HepG2 (cell line): ENCODE measurements at regions not wholly inside any gene's neighbourhood (a gene's known extent, or its start where the extent isn't known, plus 50 kb on each side); places are given as distances from the start of the nearest gene placed in this dataset.

Experiments used
- ATAC-seq: fragments of 200-7000 bp; cut with Tn5 transposase; 3 replicates; pipeline ENCODE4 v1.9.1; 2020; ENCODE audit warnings: mild to moderate bottlenecking, moderate library complexity
- BruUV-seq: library from RNA; stranded (reverse); fragments of 400-500 nt; replicated peaks from 2 replicates; lab custom pipeline; 2021; lab: Mats Ljungman, UMichigan
- CTCF ChIA-PET: fragments of 300-600 bp; formaldehyde crosslinking; extraction: SDS; loops from one replicate; lab custom pipeline; 2021; ENCODE audit warnings: low total read pairs, inconsistent platforms, low intra/inter-chr PET ratio; lab: Yijun Ruan, JAX
- POLR2A ChIA-PET: fragments of 350-600 bp; sonication (Branson Sonifier 250); formaldehyde crosslinking; loops from one replicate; lab custom pipeline; 2020; ENCODE audit warnings: antibody characterized with exemption, inconsistent platforms; lab: Yijun Ruan, JAX
- DNase-seq: peaks from one replicate; pipeline ENCODE4 v3.0.0-alpha.2; 2015; ENCODE audit warnings: low spot score
- FAIRE-seq: peaks from 3 replicates; lab custom pipeline; 2011; peaks lifted over from hg19 to GRCh38; lab: Jason Lieb, UNC
- H2AFZ ChIP-seq: one replicate; pipeline ENCODE4 v1.6.1; 2011; ENCODE audit warnings: low read length, inconsistent platforms
- H3K27ac ChIP-seq: fragments of 300-600 bp; 3 replicates; pipeline ENCODE4 v1.8.0; 2011; ENCODE audit warnings: mixed run types, mild to moderate bottlenecking, mixed read lengths, low read length, inconsistent platforms; ENCODE audit not compliant: insufficient read depth; ENCODE audit errors: extremely low read length
- H3K27me3 ChIP-seq, 2 experiments: fragments of 200-600 bp in 1 of 2; 2 replicates in 1 of 2; 3 replicates in 1 of 2; pipeline versions ENCODE4 v1.6.0 to v1.8.0; 2011; ENCODE audit warnings: low read length in 2 of 2, mild to moderate bottlenecking in 2 of 2, moderate library complexity in 2 of 2, inconsistent platforms in 1 of 2; ENCODE audit not compliant: insufficient read depth in 2 of 2, control insufficient read depth in 1 of 2
- H3K36me3 ChIP-seq, 2 experiments: fragments of 200-600 bp in 1 of 2; replicated peaks in 1 of 2; 2 replicates in 1 of 2; 3 replicates in 1 of 2; pipeline versions ENCODE4 v1.5.1 to v1.8.0; 2011; ENCODE audit warnings: low read length in 2 of 2, inconsistent platforms in 1 of 2; ENCODE audit not compliant: insufficient read depth in 2 of 2, control insufficient read depth in 1 of 2
- H3K4me1 ChIP-seq: 2 replicates; pipeline ENCODE4 v1.5.1; 2012; ENCODE audit warnings: low read length, inconsistent platforms; ENCODE audit not compliant: insufficient read depth
- H3K4me2 ChIP-seq: 2 replicates; pipeline ENCODE4 v1.6.0; 2011; ENCODE audit warnings: low read depth, low read length, inconsistent platforms
- H3K4me3 ChIP-seq, 3 experiments: fragments of 200-600 bp in 1 of 3; sonication (generic), shearing (Covaris generic) in 1 of 3; replicated peaks in 1 of 3; 2 replicates each; pipeline ENCODE4 v1.5.1; 2011 to 2016; ENCODE audit warnings: low read length in 3 of 3, inconsistent platforms in 2 of 3, low read depth in 2 of 3, mild to moderate bottlenecking in 2 of 3, control low read depth in 1 of 3, mixed read lengths in 1 of 3; ENCODE audit not compliant: insufficient read depth in 1 of 3
- H3K79me2 ChIP-seq: one replicate; pipeline ENCODE4 v1.6.1; 2011; ENCODE audit warnings: low read length, inconsistent platforms; ENCODE audit not compliant: insufficient read depth
- H3K9ac ChIP-seq: 2 replicates; pipeline ENCODE4 v1.6.0; 2011; ENCODE audit warnings: mild to moderate bottlenecking, low read depth, low read length, inconsistent platforms; ENCODE audit not compliant: insufficient read depth
- H3K9me3 ChIP-seq: 2 replicates; pipeline ENCODE4 v1.5.1; 2012; ENCODE audit warnings: mild to moderate bottlenecking, low read length
- H4K20me1 ChIP-seq: 2 replicates; pipeline ENCODE4 v1.6.0; 2011; ENCODE audit warnings: inconsistent platforms, mild to moderate bottlenecking, low read length, moderate library complexity; ENCODE audit not compliant: insufficient read depth
- AGO1 ChIP-seq: fragments of 200-400 bp; formaldehyde crosslinking; IDR thresholded peaks from 2 replicates; pipeline ENCODE4 v1.6.1; 2017; ENCODE audit warnings: mild to moderate bottlenecking, low read depth, low read length, moderate library complexity; ENCODE audit not compliant: poor library complexity, severe bottlenecking
- BCLAF1 ChIP-seq: fragments of 450-650 bp; IDR thresholded peaks from 2 replicates; pipeline ENCODE4 v1.6.1; 2017; ENCODE audit warnings: mild to moderate bottlenecking
- SETDB1 ChIP-seq: sonication (generic); formaldehyde crosslinking; IDR thresholded peaks from 2 replicates; pipeline ENCODE4 v1.5.1; 2020; ENCODE audit warnings: missing genetic modification reagents, mild to moderate bottlenecking, borderline replicate concordance
- SNRNP70 ChIP-seq: fragments of 200-400 bp; formaldehyde crosslinking; IDR thresholded peaks from 2 replicates; pipeline ENCODE4 v1.6.1; 2017; ENCODE audit warnings: mild to moderate bottlenecking, low read depth, low read length, moderate library complexity
- TSC22D2 ChIP-seq: sonication (generic); formaldehyde crosslinking; IDR thresholded peaks from 2 replicates; pipeline ENCODE4 v1.5.1; 2020; ENCODE audit warnings: missing genetic modification reagents, mild to moderate bottlenecking, borderline replicate concordance
- ZNF136 ChIP-seq: sonication (generic); formaldehyde crosslinking; IDR thresholded peaks from 2 replicates; pipeline ENCODE4 v1.8.1; 2022; ENCODE audit warnings: low read depth, mild to moderate bottlenecking, moderate library complexity, missing genetic modification reagents
- ZNF558 ChIP-seq: sonication (generic); formaldehyde crosslinking; IDR thresholded peaks from 2 replicates; pipeline ENCODE4 v1.9.0; 2022; ENCODE audit warnings: mild to moderate bottlenecking, missing genetic modification reagents, borderline replicate concordance
- ZNF615 ChIP-seq: sonication (generic); formaldehyde crosslinking; IDR thresholded peaks from 2 replicates; pipeline ENCODE4 v1.5.0; 2020; ENCODE audit warnings: mild to moderate bottlenecking, missing genetic modification reagents, borderline replicate concordance
- ZNF660 ChIP-seq: sonication (generic); formaldehyde crosslinking; IDR thresholded peaks from 2 replicates; pipeline ENCODE4 v1.5.1; 2020; ENCODE audit warnings: mild to moderate bottlenecking, low read depth, missing genetic modification reagents, borderline replicate concordance
- WGBS: methylation state at CpG from one replicate; pipeline ENCODE4 v1.1.6; 2017; ENCODE audit warnings: low lambda C conversion rate; 5-methylcytosine and 5-hydroxymethylcytosine counted together
- in situ Hi-C: cut with HindIII; loops from 2 replicates; pipeline ENCODE4 v1.10.0; 2017; ENCODE audit warnings: low pct_unique_long_range_greater_than_20kb; ENCODE audit not compliant: extremely low pct_ligation_motif_present
- intact Hi-C: fragments of 100-400 bp; cut with micrococcal nuclease; formaldehyde crosslinking; loops from one replicate; pipeline ENCODE4 v1.10.0; 2022; ENCODE audit not compliant: unreplicated experiment
- TF ChIP-seq, protein P1 (sequence below): sonication (generic); formaldehyde crosslinking; IDR thresholded peaks from 2 replicates; pipeline ENCODE4 v1.9.0; 2022; ENCODE audit warnings: missing genetic modification reagents, mild to moderate bottlenecking, borderline replicate concordance
- TF ChIP-seq, protein P2 (sequence below): sonication (generic); formaldehyde crosslinking; IDR thresholded peaks from 2 replicates; pipeline ENCODE4 v1.8.1; 2022; ENCODE audit warnings: low read depth, mild to moderate bottlenecking, missing genetic modification reagents

DNA sequence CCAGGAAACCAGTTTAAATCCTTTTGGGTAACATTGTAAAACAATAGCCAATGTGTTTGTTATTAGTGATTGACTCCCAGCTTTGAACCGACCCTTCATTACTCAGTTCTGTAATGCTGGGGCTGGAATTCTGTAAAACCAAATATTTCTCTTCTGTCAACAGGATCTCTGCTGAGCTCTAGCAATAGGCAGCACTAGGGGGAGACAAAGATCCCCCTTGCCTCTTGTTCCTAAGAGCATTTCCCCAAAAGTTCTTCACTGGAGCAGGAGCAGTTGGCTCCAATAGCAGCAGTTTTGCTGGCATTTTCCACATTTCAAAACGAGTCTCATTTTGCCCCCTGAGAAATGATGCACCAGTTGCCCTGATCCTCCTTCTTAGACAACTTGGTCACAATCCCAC, 1671.1 kb downstream of the MRPL39 start:
- no peak overlapping the region for H3K4me2 ChIP-seq
- H3K9me3 ChIP-seq, result peaks cover 84% of the 10 kb centered on the region
- BruUV-seq, result no TSS peak
- no peak for FAIRE-seq
- H3K36me3 ChIP-seq, result no peaks in the 10 kb centered on the region
- in situ Hi-C loops, result no loop called here
- no peak for ATAC-seq
- H2AFZ ChIP-seq, result no peak overlapping the region
- H3K4me1 ChIP-seq, result no peaks in the 10 kb centered on the region
- H3K27ac ChIP-seq, result no peak overlapping the region
- WGBS, result 0% methylated on average over 2 of the region's 2 CpGs
- no peaks in the 10 kb centered on the region for H3K27me3 ChIP-seq
- no peaks in the 10 kb centered on the region for H4K20me1 ChIP-seq
- H3K4me3 ChIP-seq, result no peak overlapping the region
- ChIA-PET POLR2A (no interaction called here), CTCF (no interaction called here)
- H3K79me2 ChIP-seq, result no peaks in the 10 kb centered on the region
- intact Hi-C loops, result no loop called here
- no peak for DNase-seq
- no peak overlapping the region for H3K9ac ChIP-seq
- TF ChIP-seq ZNF660 (CRISPR knock-in tag) (no peak), ZNF558 (CRISPR knock-in tag) (no peak), TSC22D2 (CRISPR knock-in tag) (no peak), BCLAF1 (no peak), SETDB1 (CRISPR knock-in tag) (no peak)

DNA sequence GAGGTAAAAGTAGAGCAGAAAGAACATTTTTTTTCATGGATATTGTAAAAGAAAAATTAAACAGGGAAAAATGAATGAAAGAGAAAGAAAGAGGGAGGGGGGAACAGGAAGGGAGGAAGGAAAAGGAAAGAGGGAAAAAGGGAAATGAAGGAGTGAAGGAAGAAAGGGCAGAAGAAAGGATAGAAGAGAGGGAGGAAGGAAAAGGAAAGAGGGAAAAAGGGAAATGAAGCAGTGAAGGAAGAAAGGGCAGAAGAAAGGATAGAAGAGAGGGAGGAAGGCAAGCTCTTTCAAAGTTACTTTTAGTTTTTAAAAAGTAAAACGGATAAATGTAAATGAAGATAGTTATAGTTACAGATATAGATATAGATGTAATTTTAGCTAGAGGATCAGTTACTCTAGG, 1676.7 kb downstream of the MRPL39 start:
- H2AFZ ChIP-seq, result no peak overlapping the region
- H3K9ac ChIP-seq, result no peak overlapping the region
- ATAC-seq (no peak), DNase-seq (no peak), FAIRE-seq (no peak)
- intact Hi-C loops (no loop called here), in situ Hi-C loops (no loop called here)
- no peak overlapping the region for H3K4me2 ChIP-seq
- H3K4me3 ChIP-seq, result no peak overlapping the region
- peaks cover 56% of the 10 kb centered on the region for H3K9me3 ChIP-seq
- WGBS, result 0% methylated on average over 1 of the region's 1 CpG
- CTCF ChIA-PET, result no interaction called here
- H4K20me1 ChIP-seq, result no peaks in the 10 kb centered on the region
- H3K27me3 ChIP-seq, result no peaks in the 10 kb centered on the region
- no peaks in the 10 kb centered on the region for H3K4me1 ChIP-seq
- no TSS peak for BruUV-seq
- H3K27ac ChIP-seq, result no peak overlapping the region
- no peaks in the 10 kb centered on the region for H3K79me2 ChIP-seq
- POLR2A ChIA-PET, result no interaction called here
- no peaks in the 10 kb centered on the region for H3K36me3 ChIP-seq
- TF ChIP-seq ZNF615 (CRISPR knock-in tag) (no peak), AGO1 (no peak), ZNF136 (CRISPR knock-in tag) (no peak), SNRNP70 (no peak)
- TF ChIP-seq, protein P1, sequence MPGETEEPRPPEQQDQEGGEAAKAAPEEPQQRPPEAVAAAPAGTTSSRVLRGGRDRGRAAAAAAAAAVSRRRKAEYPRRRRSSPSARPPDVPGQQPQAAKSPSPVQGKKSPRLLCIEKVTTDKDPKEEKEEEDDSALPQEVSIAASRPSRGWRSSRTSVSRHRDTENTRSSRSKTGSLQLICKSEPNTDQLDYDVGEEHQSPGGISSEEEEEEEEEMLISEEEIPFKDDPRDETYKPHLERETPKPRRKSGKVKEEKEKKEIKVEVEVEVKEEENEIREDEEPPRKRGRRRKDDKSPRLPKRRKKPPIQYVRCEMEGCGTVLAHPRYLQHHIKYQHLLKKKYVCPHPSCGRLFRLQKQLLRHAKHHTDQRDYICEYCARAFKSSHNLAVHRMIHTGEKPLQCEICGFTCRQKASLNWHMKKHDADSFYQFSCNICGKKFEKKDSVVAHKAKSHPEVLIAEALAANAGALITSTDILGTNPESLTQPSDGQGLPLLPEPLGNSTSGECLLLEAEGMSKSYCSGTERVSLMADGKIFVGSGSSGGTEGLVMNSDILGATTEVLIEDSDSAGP (CRISPR knock-in tag), result no peak
- TF ChIP-seq, protein P2, sequence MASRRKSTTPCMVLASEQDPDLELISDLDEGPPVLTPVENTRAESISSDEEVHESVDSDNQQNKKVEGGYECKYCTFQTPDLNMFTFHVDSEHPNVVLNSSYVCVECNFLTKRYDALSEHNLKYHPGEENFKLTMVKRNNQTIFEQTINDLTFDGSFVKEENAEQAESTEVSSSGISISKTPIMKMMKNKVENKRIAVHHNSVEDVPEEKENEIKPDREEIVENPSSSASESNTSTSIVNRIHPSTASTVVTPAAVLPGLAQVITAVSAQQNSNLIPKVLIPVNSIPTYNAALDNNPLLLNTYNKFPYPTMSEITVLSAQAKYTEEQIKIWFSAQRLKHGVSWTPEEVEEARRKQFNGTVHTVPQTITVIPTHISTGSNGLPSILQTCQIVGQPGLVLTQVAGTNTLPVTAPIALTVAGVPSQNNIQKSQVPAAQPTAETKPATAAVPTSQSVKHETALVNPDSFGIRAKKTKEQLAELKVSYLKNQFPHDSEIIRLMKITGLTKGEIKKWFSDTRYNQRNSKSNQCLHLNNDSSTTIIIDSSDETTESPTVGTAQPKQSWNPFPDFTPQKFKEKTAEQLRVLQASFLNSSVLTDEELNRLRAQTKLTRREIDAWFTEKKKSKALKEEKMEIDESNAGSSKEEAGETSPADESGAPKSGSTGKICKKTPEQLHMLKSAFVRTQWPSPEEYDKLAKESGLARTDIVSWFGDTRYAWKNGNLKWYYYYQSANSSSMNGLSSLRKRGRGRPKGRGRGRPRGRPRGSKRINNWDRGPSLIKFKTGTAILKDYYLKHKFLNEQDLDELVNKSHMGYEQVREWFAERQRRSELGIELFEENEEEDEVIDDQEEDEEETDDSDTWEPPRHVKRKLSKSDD, result no peak
